ENCODE measurements at regions not wholly inside any gene's neighbourhood (a gene's known extent, or its start where the extent isn't known, plus 50 kb on each side); places are given as distances from the start of the nearest gene placed in this dataset.

DNA sequence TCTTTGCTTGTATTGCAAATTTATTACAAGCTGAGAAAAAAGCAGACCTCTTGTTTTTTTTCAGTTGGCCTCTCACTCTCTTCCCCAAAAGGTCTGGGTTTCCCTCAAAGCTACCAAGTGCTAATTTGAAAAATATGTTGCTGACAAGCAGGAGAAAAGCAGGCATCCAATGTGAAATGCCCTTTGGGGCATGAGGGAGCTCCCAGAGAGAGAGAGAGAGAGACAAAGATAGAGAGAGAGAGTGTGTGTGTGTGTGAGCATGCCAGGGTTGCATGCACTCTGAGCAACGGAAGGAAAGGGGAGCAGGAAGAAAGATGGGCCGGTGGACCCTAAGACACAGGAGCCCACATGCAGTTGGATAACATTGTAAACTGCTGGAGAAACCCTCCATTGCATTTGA lies 358.4 kb downstream of the TMEM38B start:
- DNase-seq (ENCODE audit: low read depth in 2 of 2) = no peak

DNA sequence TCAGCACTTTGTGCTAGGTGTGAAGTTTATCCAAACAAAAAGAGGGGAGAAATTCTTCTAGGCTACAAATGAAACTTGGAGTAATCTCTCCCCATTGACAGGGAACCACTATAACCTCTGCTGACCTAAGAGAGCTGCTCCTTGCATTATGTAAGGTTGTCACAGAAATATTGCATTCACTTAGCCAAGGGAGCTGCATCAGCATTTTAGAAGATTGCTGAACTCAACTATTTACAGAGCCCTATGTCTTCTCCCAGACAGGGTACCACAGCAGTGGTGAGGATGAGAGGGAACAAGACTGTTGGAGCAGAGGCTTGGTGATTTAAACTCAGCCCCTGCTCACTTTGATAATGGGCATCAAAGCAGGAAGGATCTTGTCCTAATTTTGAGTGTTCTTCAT lies 362.0 kb downstream of the TMEM38B start:
- no peak for DNase-seq (ENCODE audit: low read depth in 2 of 2)

GRCh38 chr9:106058460-106058859 lies 364.1 kb downstream of the TMEM38B start:
- DNase-seq (ENCODE audit: low read depth in 2 of 2) = no peak

- DNase-seq (ENCODE audit: low read depth in 2 of 2) = no peak
Observed at GRCh38 chr9:106059886-106060285, 365.5 kb downstream of the TMEM38B start.

DNA sequence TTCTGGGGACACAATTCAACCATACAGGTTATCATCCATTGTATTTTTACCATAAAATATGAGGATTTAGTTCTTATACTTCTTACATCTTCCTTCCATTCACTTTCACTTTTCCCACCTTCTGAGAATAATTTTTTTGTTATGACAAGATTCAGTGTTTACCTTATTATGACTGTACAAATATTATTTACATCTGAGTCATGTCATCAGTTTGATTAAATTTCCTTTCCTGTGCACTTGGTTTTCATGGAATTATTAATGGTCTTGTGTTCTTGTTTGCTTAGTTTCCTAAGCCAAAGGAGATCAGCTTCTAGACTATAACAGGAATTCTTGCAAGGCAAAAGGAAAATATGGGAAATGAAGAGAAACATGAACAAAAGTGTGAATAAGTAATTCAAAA lies 366.5 kb downstream of the TMEM38B start:
- DNase-seq (ENCODE audit: low read depth in 2 of 2) = no peak

DNA sequence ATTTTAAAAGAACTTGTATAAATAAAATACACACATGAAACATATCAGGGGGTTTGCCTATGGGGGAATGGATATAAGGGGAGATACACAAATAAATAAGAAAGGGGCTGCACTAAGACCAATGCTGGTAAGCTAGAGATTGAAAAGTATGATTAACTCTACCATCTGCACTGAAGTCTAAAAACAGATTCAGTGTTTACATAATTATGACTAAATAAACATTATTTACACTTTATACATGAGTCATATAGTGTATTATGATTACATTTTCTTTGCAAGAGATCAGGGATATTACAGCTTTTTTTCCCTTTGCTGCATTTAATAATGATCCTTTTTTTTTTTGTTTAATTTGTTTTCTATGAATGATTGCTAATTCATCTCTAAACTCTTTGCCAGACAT lies 367.9 kb downstream of the TMEM38B start:
- DNase-seq (ENCODE audit: low read depth in 2 of 2) = no peak

- DNase-seq (ENCODE audit: low read depth in 2 of 2) = no peak
Observed at GRCh38 chr9:106065136-106065535, 370.8 kb downstream of the TMEM38B start.

DNA sequence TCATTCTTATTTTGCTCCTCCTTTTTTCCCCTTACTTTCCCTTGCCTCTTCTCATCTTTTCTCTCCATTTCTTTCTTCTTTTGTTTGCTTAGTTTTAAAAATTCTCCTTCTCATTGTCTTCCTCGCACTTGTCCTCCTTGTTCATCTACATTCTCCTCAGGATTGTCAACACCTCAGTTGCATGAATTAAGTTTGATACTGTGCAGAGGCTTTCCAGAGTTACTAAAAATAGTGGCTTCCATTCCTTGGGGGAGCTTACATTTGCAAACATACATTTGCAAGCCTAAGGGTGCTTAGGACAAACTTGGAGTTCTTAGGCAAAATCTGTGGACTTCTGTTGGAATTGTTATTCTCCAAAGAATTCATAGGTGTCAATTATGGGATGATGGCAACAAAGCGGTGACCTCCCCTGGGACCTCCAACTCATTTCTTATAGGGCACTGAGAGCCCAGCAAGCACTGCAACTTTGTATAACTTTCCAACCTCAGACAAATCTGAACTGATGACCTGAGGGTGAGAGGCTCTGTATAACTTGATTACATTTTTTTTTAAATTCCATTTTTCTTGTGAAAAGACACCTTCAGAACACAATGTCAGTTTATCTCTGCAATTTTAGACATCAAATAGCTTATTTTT lies 371.4 kb downstream of the TMEM38B start:
- no peak for DNase-seq (ENCODE audit: low read depth in 2 of 2)

DNA sequence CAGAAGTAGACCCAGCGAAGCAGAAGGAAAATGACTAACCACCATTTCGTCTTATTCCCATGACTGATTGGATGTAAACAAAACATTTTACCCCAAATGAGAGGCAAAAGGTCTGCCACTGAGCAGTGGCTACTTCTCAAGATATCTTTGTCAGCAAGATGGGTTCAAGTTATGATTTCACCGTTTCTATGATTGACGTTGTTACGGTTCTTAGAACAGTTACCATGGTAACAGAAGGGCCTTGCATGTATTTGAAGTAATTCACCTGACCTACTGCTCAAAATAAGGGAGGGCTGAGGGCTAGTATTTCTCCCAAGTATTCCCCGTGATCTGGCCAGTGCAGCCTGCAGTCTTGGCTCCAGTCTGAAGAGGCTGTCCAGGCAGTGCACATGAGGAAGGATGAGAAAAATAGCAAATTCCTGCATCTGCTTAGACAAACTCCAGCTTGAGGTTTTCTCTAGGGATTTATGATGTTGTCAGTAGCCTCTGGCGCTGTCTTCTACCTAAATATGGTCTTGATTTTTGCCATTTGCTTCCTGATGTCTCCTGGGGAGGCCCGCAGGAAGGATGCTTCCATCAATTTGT lies 372.7 kb downstream of the TMEM38B start:
- DNase-seq (ENCODE audit: low read depth in 2 of 2) = no peak

DNA sequence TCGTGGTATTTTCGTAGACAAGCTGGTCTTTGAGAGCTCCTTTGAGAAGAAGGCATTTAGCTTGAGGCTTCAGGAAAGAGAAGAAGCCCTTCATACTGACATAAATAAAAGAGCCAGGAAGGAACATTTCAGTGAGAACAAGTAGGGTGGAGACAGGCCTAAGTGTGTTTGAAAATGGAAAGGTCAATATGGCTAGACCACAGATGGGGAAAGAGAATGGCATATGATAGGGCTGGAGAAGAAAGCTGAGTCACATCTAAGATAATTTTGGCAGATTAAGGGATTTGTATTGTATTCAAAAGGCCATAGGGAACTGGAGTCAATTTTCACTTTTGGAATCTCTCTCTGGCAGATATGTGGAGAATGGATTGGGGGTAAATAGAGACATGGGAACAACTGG lies 374.9 kb downstream of the TMEM38B start:
- DNase-seq (ENCODE audit: low read depth in 2 of 2) = no peak

- DNase-seq (ENCODE audit: low read depth in 2 of 2) = no peak
Observed at GRCh38 chr9:106072421-106072820, 378.1 kb downstream of the TMEM38B start.

- no peak for DNase-seq (ENCODE audit: low read depth in 2 of 2)
Observed at GRCh38 chr9:106074006-106074405, 379.7 kb downstream of the TMEM38B start.

GRCh38 chr9:106075236-106075959 lies 381.1 kb downstream of the TMEM38B start:
- DNase-seq (ENCODE audit: low read depth in 2 of 2) = peak; percentile 55 to 56

- peak; percentile 98 for DNase-seq (ENCODE audit: low read depth in 2 of 2)
Observed at GRCh38 chr9:106075960-106076327, 381.6 kb downstream of the TMEM38B start.

GRCh38 chr9:106076711-106077110 lies 382.4 kb downstream of the TMEM38B start:
- no peak for DNase-seq (ENCODE audit: low read depth in 2 of 2)

DNA sequence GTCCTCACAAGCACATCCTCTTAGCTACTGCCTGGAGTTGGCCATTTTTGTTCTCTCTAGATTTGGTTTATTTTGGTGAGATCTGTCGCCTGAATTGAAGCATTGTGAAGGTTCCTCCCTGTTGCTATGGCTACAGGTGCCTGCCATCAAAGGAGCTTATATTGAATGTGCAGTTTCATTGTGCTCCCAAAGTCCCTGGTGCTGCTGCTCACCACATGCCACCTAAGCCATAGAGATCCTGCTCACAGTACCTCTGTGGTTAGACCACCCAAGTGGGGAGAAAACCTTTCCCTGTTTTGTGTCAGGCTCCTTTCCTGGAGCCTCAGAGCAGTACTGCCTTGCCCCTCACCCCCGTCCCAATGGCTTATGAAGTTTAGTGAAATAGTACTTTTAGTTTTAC lies 383.4 kb downstream of the TMEM38B start:
- DNase-seq (ENCODE audit: low read depth in 2 of 2) = no peak

GRCh38 chr9:106082621-106083020 lies 388.3 kb downstream of the TMEM38B start:
- DNase-seq (ENCODE audit: low read depth in 2 of 2) = no peak

GRCh38 chr9:106084702-106085101 lies 390.4 kb downstream of the TMEM38B start:
- no peak for DNase-seq (ENCODE audit: low read depth in 2 of 2)

GRCh38 chr9:106085479-106085878 lies 391.1 kb downstream of the TMEM38B start:
- DNase-seq (ENCODE audit: low read depth in 2 of 2) = no peak

- DNase-seq (ENCODE audit: low read depth in 2 of 2) = no peak
Observed at GRCh38 chr9:106092083-106092482, 397.7 kb downstream of the TMEM38B start.

- no peak for DNase-seq (ENCODE audit: low read depth in 2 of 2)
Observed at GRCh38 chr9:106102821-106103220, 408.5 kb downstream of the TMEM38B start.

DNA sequence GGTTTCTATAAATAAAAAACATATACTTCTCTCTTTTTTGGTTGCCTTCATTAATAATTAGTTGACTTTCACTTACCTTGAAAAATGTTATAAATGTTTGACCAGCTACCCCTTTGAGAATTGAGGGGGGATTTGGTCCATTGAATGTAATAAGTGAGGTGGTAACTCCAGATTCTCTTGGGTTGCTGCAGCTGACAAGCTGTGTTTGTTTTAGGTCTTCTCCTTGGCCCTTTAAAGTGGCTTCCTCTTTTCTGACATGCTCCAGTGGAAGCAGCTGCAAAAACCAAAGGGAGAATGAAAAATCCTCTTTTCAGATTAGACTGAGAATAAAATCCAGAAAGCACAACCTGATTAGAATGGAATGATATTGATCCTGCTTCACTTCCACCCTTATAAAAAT lies 410.5 kb downstream of the TMEM38B start:
- no peak for DNase-seq (ENCODE audit: low read depth in 2 of 2)

DNA sequence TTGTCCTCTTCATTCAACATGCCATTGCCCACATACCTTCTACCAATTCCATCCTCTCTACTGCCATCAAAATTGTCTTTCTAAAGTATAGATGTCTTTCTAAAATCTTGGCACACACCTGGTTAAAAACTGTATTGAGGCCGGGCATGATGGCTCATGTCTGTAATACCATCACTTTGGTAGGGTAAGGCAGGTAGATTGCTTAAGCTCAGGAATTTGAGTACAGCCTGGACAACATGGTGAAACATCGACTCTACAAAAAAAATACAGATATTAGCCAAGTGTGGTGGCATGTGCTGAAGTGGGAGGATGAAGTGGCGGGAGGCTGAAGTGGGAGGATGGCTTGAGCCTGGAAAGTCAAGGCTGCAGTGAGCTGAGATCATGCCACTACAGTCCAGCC lies 412.1 kb downstream of the TMEM38B start:
- DNase-seq (ENCODE audit: low read depth in 2 of 2) = no peak

All from fibroblast of skin of left biceps (primary cell).